Bone marrow (tissue), 2 donors: ENCODE measurements at regions not wholly inside any gene's neighbourhood (a gene's known extent, or its start where the extent isn't known, plus 50 kb on each side); places are given as distances from the start of the nearest gene placed in this dataset.
"Not testable (repeated sequence)": the region's sequence is repeated elsewhere in the genome, so short reads cannot be mapped to it uniquely, and the experiment has no call there.

Source experiments
- DNase-seq, 2 donors: peaks; one replicate each; lab custom pipeline; 2025; lab: John Stamatoyannopoulos, UW

GRCh38 chr14:99995700-99996356, 69.4 kb upstream of the EVL start:
- peak in 1 of 2 donors; percentile 75 for DNase-seq

- DNase-seq: no peak
Observed at GRCh38 chr14:99996951-99997571, 68.2 kb upstream of the EVL start.

GRCh38 chr14:100000398-100000797, 64.8 kb upstream of the EVL start:
- DNase-seq: not testable (repeated sequence)

DNA sequence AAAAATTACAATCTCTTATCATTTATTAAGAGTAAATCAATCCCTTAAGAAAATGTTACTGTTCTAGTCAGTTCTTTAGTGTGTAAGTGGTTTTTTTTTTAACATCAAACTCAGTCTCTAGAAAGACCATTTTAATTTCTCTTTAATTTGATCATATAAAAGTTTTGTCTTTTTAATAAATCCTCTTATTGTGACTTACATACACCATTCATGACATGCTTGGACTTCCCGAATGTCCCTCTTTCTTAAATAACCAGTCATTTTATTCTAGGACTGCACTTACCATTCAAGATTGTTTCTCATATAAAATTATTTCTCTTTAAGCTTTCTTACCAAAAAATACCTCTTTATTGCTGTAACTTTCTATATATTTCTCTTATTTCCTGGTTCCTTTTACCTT, 60.8 kb upstream of the EVL start:
- no peak for DNase-seq

- no peak for DNase-seq
Observed at GRCh38 chr14:100007254-100007653, 58.0 kb upstream of the EVL start.

GRCh38 chr14:100009802-100010201, 55.4 kb upstream of the EVL start:
- DNase-seq: not testable (repeated sequence)

GRCh38 chr14:100010679-100011078, 54.5 kb upstream of the EVL start:
- no peak for DNase-seq

GRCh38 chr14:100011628-100012325, 53.4 kb upstream of the EVL start:
- DNase-seq: no peak

DNA sequence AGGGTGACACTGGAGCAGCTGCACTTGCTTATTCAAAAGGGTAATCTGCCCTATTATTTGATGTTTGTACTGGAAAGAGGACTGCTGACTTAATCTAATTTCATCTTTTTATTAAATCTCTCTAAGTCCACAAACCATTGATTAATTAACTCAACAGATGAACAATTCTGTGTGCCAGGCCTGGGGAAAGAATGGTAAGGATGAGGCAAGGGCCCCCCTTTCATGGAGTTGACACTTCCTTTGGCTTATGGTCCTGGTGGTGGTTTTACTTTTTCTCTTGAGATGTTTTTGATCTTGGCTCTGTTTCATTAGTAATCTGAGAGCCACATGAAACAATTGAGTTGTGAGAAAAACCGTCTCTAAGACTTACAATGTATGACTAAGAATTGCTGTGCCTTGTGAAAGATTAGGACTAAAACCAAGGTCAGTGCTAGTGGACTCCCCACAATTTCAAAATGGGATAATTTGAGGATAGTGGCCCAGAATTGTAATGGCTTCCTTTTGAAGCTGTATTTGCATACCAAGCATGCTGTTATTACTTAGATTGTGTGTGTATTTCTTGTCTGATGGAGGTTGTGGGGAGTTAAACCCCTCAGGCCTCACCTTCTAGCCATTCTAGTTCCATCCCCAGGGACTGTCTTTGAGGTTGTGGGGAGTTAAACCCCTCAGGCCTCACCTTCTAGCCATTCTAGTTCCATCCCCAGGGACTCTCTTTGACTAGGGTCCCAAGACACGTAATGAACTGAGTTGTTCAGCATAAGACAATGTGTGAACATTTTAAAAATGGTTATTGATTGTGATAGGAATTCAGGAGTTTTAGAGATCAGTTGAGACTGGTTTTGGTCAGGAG, 52.5 kb upstream of the EVL start:
- DNase-seq: no peak

GRCh38 chr14:100015251-100015655, 50.0 kb upstream of the EVL start:
- no peak for DNase-seq
